HCT116 (cell line): ENCODE measurements at regions not wholly inside any gene's neighbourhood (a gene's known extent, or its start where the extent isn't known, plus 50 kb on each side); places are given as distances from the start of the nearest gene placed in this dataset.

ENCODE experiments used
- CTCF ChIP-seq, 3 experiments: fragments of 200-600 bp in 1 of 3; sonication (generic) in 1 of 3; IDR thresholded peaks in 2 of 3; conservative IDR thresholded peaks in 1 of 3; 2 replicates each; pipeline ENCODE4 v1.5.1; 2012 to 2017; ENCODE audit warnings: low read depth in 2 of 3, low read length in 2 of 3, antibody characterized with exemption in 1 of 3, borderline replicate concordance in 1 of 3, control low read depth in 1 of 3, mild to moderate bottlenecking in 1 of 3, mixed read lengths in 1 of 3, mixed run types in 1 of 3, moderate library complexity in 1 of 3; ENCODE audit not compliant: insufficient read depth in 1 of 3
- POLR2A ChIP-seq: IDR thresholded peaks from 2 replicates; pipeline ENCODE4 v1.7.0; 2011; ENCODE audit warnings: borderline replicate concordance; ENCODE audit not compliant: insufficient read depth, insufficient read length; ENCODE audit errors: extremely low read depth
- SRF ChIP-seq: IDR thresholded peaks from 2 replicates; pipeline ENCODE4 v1.6.1; 2012; ENCODE audit warnings: low read depth

- TF ChIP-seq SRF (no peak), CTCF (IDR thresholded peaks at IDR 0.05 in 2 of 3, conservative IDR thresholded peaks at IDR 0.05 in 1 of 3; ENCODE audit: borderline replicate concordance in 1 of 3, insufficient read depth in 1 of 3, low read depth in 2 of 3, low read length in 2 of 3) (no peak), POLR2A (no peak)
These were observed 831.5 kb downstream of the GALC start for GRCh38 chr14:87161502-87161901.
